HEK293 (cell line): ENCODE measurements at regions not wholly inside any gene's neighbourhood (a gene's known extent, or its start where the extent isn't known, plus 50 kb on each side); places are given as distances from the start of the nearest gene placed in this dataset.

Experiments used
- CTCF ChIA-PET: fragments of 350-600 bp; formaldehyde crosslinking; extraction: SDS; loops from one replicate; lab custom pipeline; 2021; ENCODE audit warnings: antibody characterized with exemption; lab: Yijun Ruan, JAX
- POLR2A ChIA-PET: fragments of 300-600 bp; formaldehyde crosslinking; extraction: SDS; loops from one replicate; lab custom pipeline; 2020; ENCODE audit warnings: antibody characterized with exemption, inconsistent platforms; lab: Yijun Ruan, JAX
- H3K27ac ChIP-seq: fragments of 200-500 bp; sonication (Bioruptor generic); 2 replicates; pipeline ENCODE4 v1.5.1; 2014; ENCODE audit warnings: low read depth, low read length, control low read depth, inconsistent platforms; ENCODE audit errors: extremely low read depth
- H3K36me3 ChIP-seq, 2 experiments: fragments of 200-500 bp in 1 of 2; sonication (Bioruptor generic) in 1 of 2; 1 replicate in 1 of 2; 2 replicates in 1 of 2; pipeline ENCODE4 v1.5.1; 2014 to 2017; ENCODE audit warnings: inconsistent platforms in 2 of 2, low read length in 2 of 2; ENCODE audit not compliant: control insufficient read depth in 2 of 2, insufficient read depth in 1 of 2
- H3K4me1 ChIP-seq: fragments of 200-500 bp; sonication (Bioruptor generic); 2 replicates; pipeline ENCODE4 v1.5.1; 2014; ENCODE audit warnings: mild to moderate bottlenecking, low read length, inconsistent platforms; ENCODE audit not compliant: control insufficient read depth, insufficient read depth
- H3K4me3 ChIP-seq: 2 replicates; pipeline ENCODE4 v1.5.1; 2011; ENCODE audit warnings: low read depth, mild to moderate bottlenecking, control low read depth, low read length, moderate library complexity
- H3K9me3 ChIP-seq: fragments of 200-500 bp; sonication (Bioruptor generic); 2 replicates; pipeline ENCODE4 v1.5.1; 2014; ENCODE audit warnings: low read depth, low read length, inconsistent platforms; ENCODE audit not compliant: control insufficient read depth, insufficient read depth
- KLF9 ChIP-seq: fragments of 450-650 bp; formaldehyde crosslinking; IDR thresholded peaks from 2 replicates; pipeline ENCODE4 v1.5.1; 2016; ENCODE audit warnings: missing biosample characterization, missing genetic modification characterization, low read depth
- MEIS1 ChIP-seq: sonication (generic); formaldehyde crosslinking; IDR thresholded peaks from 2 replicates; pipeline ENCODE4 v1.8.1; 2022; ENCODE audit warnings: missing genetic modification reagents, mild to moderate bottlenecking, borderline replicate concordance
- PRDM1 ChIP-seq: fragments of 450-650 bp; formaldehyde crosslinking; IDR thresholded peaks from 2 replicates; pipeline ENCODE4; 2016; ENCODE audit warnings: missing biosample characterization, missing genetic modification characterization
- SP2 ChIP-seq: fragments of 450-650 bp; formaldehyde crosslinking; IDR thresholded peaks from 2 replicates; pipeline ENCODE4 v1.5.1; 2016; ENCODE audit warnings: missing biosample characterization, missing genetic modification characterization
- ZBTB49 ChIP-seq: fragments of 450-650 bp; formaldehyde crosslinking; IDR thresholded peaks from 2 replicates; pipeline ENCODE4 v1.5.1; 2016; ENCODE audit warnings: missing biosample characterization, missing genetic modification characterization, low read depth
- ZBTB6 ChIP-seq: fragments of 450-650 bp; formaldehyde crosslinking; IDR thresholded peaks from 2 replicates; pipeline ENCODE4 v1.5.1; 2017; ENCODE audit warnings: missing biosample characterization, missing genetic modification characterization
- ZNF10 ChIP-seq: fragments of 450-650 bp; formaldehyde crosslinking; IDR thresholded peaks from 2 replicates; pipeline ENCODE4 v1.5.1; 2017; ENCODE audit warnings: missing biosample characterization, missing genetic modification characterization
- ZNF148 ChIP-seq: fragments of 450-650 bp; formaldehyde crosslinking; IDR thresholded peaks from 2 replicates; pipeline ENCODE4 v1.5.0; 2017; ENCODE audit warnings: missing biosample characterization, missing genetic modification characterization, borderline replicate concordance
- ZNF16 ChIP-seq: fragments of 450-650 bp; formaldehyde crosslinking; IDR thresholded peaks from 2 replicates; pipeline ENCODE4 v1.5.1; 2016; ENCODE audit warnings: low read depth, missing biosample characterization, missing genetic modification characterization
- ZNF184 ChIP-seq: fragments of 450-650 bp; IDR thresholded peaks from 2 replicates; pipeline ENCODE4 v1.5.1; 2018; ENCODE audit warnings: missing biosample characterization, mild to moderate bottlenecking, missing genetic modification characterization
- ZNF221 ChIP-seq: fragments of 450-650 bp; formaldehyde crosslinking; IDR thresholded peaks from 2 replicates; pipeline ENCODE4 v1.5.1; 2017; ENCODE audit warnings: missing biosample characterization, missing genetic modification characterization, borderline replicate concordance
- ZNF280C ChIP-seq: fragments of 450-650 bp; formaldehyde crosslinking; IDR thresholded peaks from 2 replicates; pipeline ENCODE4 v1.5.1; 2016; ENCODE audit warnings: missing biosample characterization, missing genetic modification characterization
- ZNF324 ChIP-seq: fragments of 450-650 bp; formaldehyde crosslinking; IDR thresholded peaks from 2 replicates; pipeline ENCODE4 v1.5.1; 2016; ENCODE audit warnings: missing biosample characterization, missing genetic modification characterization
- ZNF335 ChIP-seq: fragments of 450-650 bp; formaldehyde crosslinking; conservative IDR thresholded peaks from 2 replicates; pipeline ENCODE4 v1.5.1; 2016; ENCODE audit warnings: missing biosample characterization, missing genetic modification characterization
- ZNF391 ChIP-seq: fragments of 450-650 bp; formaldehyde crosslinking; IDR thresholded peaks from 2 replicates; pipeline ENCODE4 v1.5.1; 2016; ENCODE audit warnings: low read depth, missing biosample characterization, missing genetic modification characterization, borderline replicate concordance
- ZNF394 ChIP-seq: fragments of 450-650 bp; formaldehyde crosslinking; IDR thresholded peaks from 2 replicates; pipeline ENCODE4 v1.5.1; 2016; ENCODE audit warnings: missing biosample characterization, missing genetic modification characterization, mild to moderate bottlenecking, moderate library complexity, borderline replicate concordance
- ZNF514 ChIP-seq: fragments of 450-650 bp; formaldehyde crosslinking; IDR thresholded peaks from 2 replicates; pipeline ENCODE4 v1.5.1; 2016; ENCODE audit warnings: missing biosample characterization, missing genetic modification characterization
- ZNF529 ChIP-seq: fragments of 450-650 bp; formaldehyde crosslinking; IDR thresholded peaks from 2 replicates; pipeline ENCODE4 v1.5.1; 2017; ENCODE audit warnings: missing genetic modification characterization, missing biosample characterization; ENCODE audit not compliant: insufficient replicate concordance
- ZNF600 ChIP-seq: fragments of 450-650 bp; formaldehyde crosslinking; IDR thresholded peaks from 2 replicates; pipeline ENCODE4 v1.5.1; 2016; ENCODE audit warnings: missing biosample characterization, missing genetic modification characterization
- ZNF791 ChIP-seq: fragments of 450-650 bp; formaldehyde crosslinking; IDR thresholded peaks from 2 replicates; pipeline ENCODE4 v1.5.1; 2016; ENCODE audit warnings: missing biosample characterization, missing genetic modification characterization
- ZSCAN18 ChIP-seq: fragments of 450-650 bp; formaldehyde crosslinking; IDR thresholded peaks from 2 replicates; pipeline ENCODE4 v1.5.1; 2016; ENCODE audit warnings: missing biosample characterization, missing genetic modification characterization

GRCh38 chr3:74074700-74075099 is 450.0 kb upstream of the PDZRN3 start:
- ChIA-PET CTCF (no interaction called here), POLR2A (no interaction called here)
- no peaks in the 10 kb centered on the region for H3K36me3 ChIP-seq
- no peaks in the 10 kb centered on the region for H3K4me1 ChIP-seq
- no peak for TF ChIP-seq KLF9 (tag by site-specific recombination)
- no peak for TF ChIP-seq ZNF324 (tag by site-specific recombination)
- TF ChIP-seq MEIS1, result no peak
- TF ChIP-seq ZNF514 (tag by site-specific recombination), result no peak
- TF ChIP-seq ZNF791 (tag by site-specific recombination), result no peak
- TF ChIP-seq ZSCAN18, result no peak
- no peak for TF ChIP-seq ZNF184
- no peak for TF ChIP-seq ZNF394
- TF ChIP-seq ZNF391 (tag by site-specific recombination), result no peak
- TF ChIP-seq ZNF529 (tag by site-specific recombination), result no peak
- TF ChIP-seq ZNF221, result no peak
- TF ChIP-seq ZNF600 (tag by site-specific recombination), result no peak
- TF ChIP-seq ZNF10 (tag by site-specific recombination), result no peak
- no peak for TF ChIP-seq PRDM1 (tag by site-specific recombination)
- no peak for TF ChIP-seq ZNF148 (tag by site-specific recombination)
- no peak for TF ChIP-seq SP2 (tag by site-specific recombination)
- TF ChIP-seq ZBTB49 (tag by site-specific recombination), result no peak
- TF ChIP-seq ZBTB6 (tag by site-specific recombination), result no peak
- no peak overlapping the region for H3K4me3 ChIP-seq
- no peak overlapping the region for H3K27ac ChIP-seq
- H3K9me3 ChIP-seq, result no peaks in the 10 kb centered on the region

- CTCF ChIA-PET, result no interaction called here
- no peaks in the 10 kb centered on the region for H3K4me1 ChIP-seq
- POLR2A ChIA-PET, result no interaction called here
- no peak overlapping the region for H3K27ac ChIP-seq
- no peak for TF ChIP-seq ZNF335
- TF ChIP-seq ZNF16, result no peak
- TF ChIP-seq ZNF280C (tag by site-specific recombination), result no peak
- H3K36me3 ChIP-seq, result no peaks in the 10 kb centered on the region
- H3K9me3 ChIP-seq, result no peaks in the 10 kb centered on the region
- H3K4me3 ChIP-seq, result no peak overlapping the region
These were observed 442.6 kb upstream of the PDZRN3 start for GRCh38 chr3:74067296-74067695.
